ENCODE measurements at regions not wholly inside any gene's neighbourhood (a gene's known extent, or its start where the extent isn't known, plus 50 kb on each side); places are given as distances from the start of the nearest gene placed in this dataset.
"Not testable (repeated sequence)": the region's sequence is repeated elsewhere in the genome, so short reads cannot be mapped to it uniquely, and the experiment has no call there.

DNA sequence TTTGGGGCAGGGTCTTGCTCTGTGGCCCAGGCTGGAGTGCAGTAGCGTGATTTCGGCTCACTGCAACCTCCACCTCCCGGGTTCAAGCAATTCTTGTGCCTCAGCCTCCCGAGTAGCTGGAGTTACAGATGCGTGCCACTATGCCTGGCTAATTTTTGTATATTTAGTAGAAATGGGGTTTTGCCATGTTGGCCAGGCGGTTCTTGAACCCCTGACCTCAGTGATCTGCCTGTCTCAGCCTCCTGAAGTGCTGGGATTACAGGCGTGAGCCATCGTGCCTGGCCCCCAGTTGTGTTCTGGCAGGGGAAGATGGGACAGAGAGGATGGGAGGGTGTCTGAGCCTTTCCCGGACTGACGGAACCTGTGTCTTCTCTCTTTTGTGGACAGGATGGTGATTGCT, 111.3 kb upstream of the SERF1B start:
- not testable (repeated sequence) for TF ChIP-seq CTCF, POLR2AphosphoS5, EP300, POLR2A (IDR thresholded peaks at IDR 0.05)
